SK-N-SH treated with all-trans-retinoic acid at 6 μM for 48 hours (cell line): ENCODE measurements at regions not wholly inside any gene's neighbourhood (a gene's known extent, or its start where the extent isn't known, plus 50 kb on each side); places are given as distances from the start of the nearest gene placed in this dataset.

Experiments used
- ATAC-seq: fragments of 200-7000 bp; cut with Tn5 transposase; 3 replicates; pipeline ENCODE4 v1.9.1; 2020; ENCODE audit warnings: mild to moderate bottlenecking, moderate library complexity
- ARNTL ChIP-seq: fragments of 450-650 bp; formaldehyde crosslinking; IDR thresholded peaks from 2 replicates; pipeline ENCODE4 v1.5.0; 2020; ENCODE audit warnings: low read depth, mild to moderate bottlenecking, moderate library complexity, borderline replicate concordance
- BACH2 ChIP-seq: fragments of 250-450 bp; sonication (Bioruptor Pico); IDR thresholded peaks from 2 replicates; pipeline ENCODE4 v1.9.0; 2021; ENCODE audit warnings: mild to moderate bottlenecking, borderline replicate concordance
- CREB5 ChIP-seq: fragments of 250-450 bp; sonication (Bioruptor Pico); IDR thresholded peaks from 2 replicates; pipeline ENCODE4 v1.5.1; 2020; ENCODE audit warnings: low read depth, mild to moderate bottlenecking, moderate library complexity
- CSDC2 ChIP-seq: fragments of 250-450 bp; sonication (Bioruptor Pico); IDR thresholded peaks from 2 replicates; pipeline ENCODE4 v1.5.0; 2020; ENCODE audit warnings: mild to moderate bottlenecking, moderate library complexity
- ESRRG ChIP-seq: fragments of 250-450 bp; sonication (Bioruptor Pico); IDR thresholded peaks from 2 replicates; pipeline ENCODE4 v1.6.1; 2021; ENCODE audit warnings: mild to moderate bottlenecking
- ISL1 ChIP-seq: fragments of 250-450 bp; sonication (Bioruptor Pico); IDR thresholded peaks from 2 replicates; pipeline ENCODE4 v2.1.2; 2022; ENCODE audit warnings: mild to moderate bottlenecking, moderate library complexity
- OSR1 ChIP-seq: fragments of 250-450 bp; sonication (Bioruptor Pico); IDR thresholded peaks from 2 replicates; pipeline ENCODE4 v1.8.0; 2022; ENCODE audit warnings: moderate library complexity, mild to moderate bottlenecking, inconsistent platforms
- PATZ1 ChIP-seq: fragments of 250-450 bp; sonication (Bioruptor Pico); IDR thresholded peaks from 2 replicates; pipeline ENCODE4 v1.8.0; 2020; ENCODE audit warnings: mild to moderate bottlenecking, moderate library complexity, borderline replicate concordance
- POU6F1 ChIP-seq: fragments of 250-450 bp; sonication (Bioruptor Pico); IDR thresholded peaks from 2 replicates; pipeline ENCODE4 v1.8.0; 2021; ENCODE audit warnings: low read depth, mild to moderate bottlenecking, moderate library complexity, borderline replicate concordance
- PPARA ChIP-seq: fragments of 250-450 bp; sonication (Bioruptor Pico); IDR thresholded peaks from 2 replicates; pipeline ENCODE4 v1.5.0; 2020; ENCODE audit warnings: mild to moderate bottlenecking, borderline replicate concordance
- RARB ChIP-seq: fragments of 250-450 bp; sonication (Bioruptor Pico); IDR thresholded peaks from 2 replicates; pipeline ENCODE4 v1.8.0; 2021; ENCODE audit warnings: mild to moderate bottlenecking, moderate library complexity
- SNAI2 ChIP-seq: fragments of 250-450 bp; sonication (Bioruptor Pico); IDR thresholded peaks from 2 replicates; pipeline ENCODE4 v1.5.0; 2020; ENCODE audit warnings: mild to moderate bottlenecking, moderate library complexity
- TCF4 ChIP-seq: fragments of 250-450 bp; sonication (Bioruptor Pico); IDR thresholded peaks from 2 replicates; pipeline ENCODE4 v1.8.0; 2021; ENCODE audit warnings: mild to moderate bottlenecking, moderate library complexity, borderline replicate concordance
- TOX ChIP-seq: fragments of 250-450 bp; sonication (Bioruptor Pico); IDR thresholded peaks from 2 replicates; pipeline ENCODE4 v1.8.0; 2021; ENCODE audit warnings: mild to moderate bottlenecking, moderate library complexity, borderline replicate concordance
- ZC3H10 ChIP-seq: fragments of 250-450 bp; sonication (Bioruptor Pico); IDR thresholded peaks from 2 replicates; pipeline ENCODE4 v1.5.1; 2021; ENCODE audit warnings: mild to moderate bottlenecking, moderate library complexity
- ZFP3 ChIP-seq: fragments of 250-450 bp; sonication (Bioruptor Pico); IDR thresholded peaks from 2 replicates; pipeline ENCODE4 v1.5.0; 2020; ENCODE audit warnings: mild to moderate bottlenecking, moderate library complexity
- ZFP30 ChIP-seq: fragments of 450-650 bp; formaldehyde crosslinking; IDR thresholded peaks from 2 replicates; pipeline ENCODE4 v1.5.0; 2022; ENCODE audit warnings: mild to moderate bottlenecking, moderate library complexity
- ZNF565 ChIP-seq: fragments of 450-650 bp; formaldehyde crosslinking; conservative IDR thresholded peaks from 2 replicates; pipeline ENCODE4 v1.5.0; 2020; ENCODE audit warnings: low read depth, mild to moderate bottlenecking, moderate library complexity
- ZNF8 ChIP-seq: fragments of 450-650 bp; formaldehyde crosslinking; IDR thresholded peaks from 2 replicates; pipeline ENCODE4 v1.5.0; 2020; ENCODE audit warnings: mild to moderate bottlenecking, moderate library complexity
- TF ChIP-seq, protein P1 (sequence below): fragments of 250-450 bp; sonication (Bioruptor Pico); IDR thresholded peaks from 2 replicates; pipeline ENCODE4 v1.5.1; 2021; ENCODE audit warnings: mild to moderate bottlenecking, moderate library complexity
- TF ChIP-seq, protein P2 (sequence below): fragments of 250-450 bp; sonication (Bioruptor Pico); IDR thresholded peaks from 2 replicates; pipeline ENCODE4 v1.5.0; 2020; ENCODE audit warnings: mild to moderate bottlenecking, moderate library complexity

DNA sequence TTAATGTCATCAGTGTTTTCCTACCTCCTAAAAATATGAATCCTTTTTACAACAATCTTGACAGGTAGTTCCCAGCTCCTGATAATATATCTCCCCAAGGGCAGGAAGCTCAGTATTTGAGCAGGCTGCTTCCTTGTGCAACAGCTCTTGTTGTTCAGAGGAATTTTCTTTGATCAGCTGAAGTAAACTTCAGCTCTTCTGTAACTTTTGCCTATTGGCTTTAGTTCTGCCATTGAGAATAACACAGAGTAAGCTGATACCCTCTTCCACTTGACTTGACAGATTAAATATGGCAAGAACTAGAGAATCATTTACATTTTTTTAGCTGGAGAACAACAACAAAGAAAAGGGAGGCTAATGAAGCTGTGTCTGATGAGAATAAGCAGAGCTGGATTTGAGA lies 75.2 kb downstream of the LUZP4 start:
- TF ChIP-seq ESRRG (CRISPR knock-in tag) (no peak), ZFP30 (no peak), TCF4 (CRISPR knock-in tag) (no peak), ISL1 (CRISPR knock-in tag) (no peak), POU6F1 (no peak), CREB5 (CRISPR knock-in tag) (no peak), ZC3H10 (no peak), RARB (CRISPR knock-in tag) (no peak), PPARA (no peak)
- TF ChIP-seq, all 23 proteins: peak for 0
- ATAC-seq = no peak; the same call in 2 of the 3 replicates

- ATAC-seq = no peak
- TF ChIP-seq PATZ1 (CRISPR knock-in tag) = no peak
- TF ChIP-seq BACH2 (CRISPR knock-in tag) = no peak
- no peak for TF ChIP-seq CSDC2 (CRISPR knock-in tag)
- no peak for TF ChIP-seq PPARA
- no peak for TF ChIP-seq ARNTL (CRISPR knock-in tag)
- TF ChIP-seq, protein P1, sequence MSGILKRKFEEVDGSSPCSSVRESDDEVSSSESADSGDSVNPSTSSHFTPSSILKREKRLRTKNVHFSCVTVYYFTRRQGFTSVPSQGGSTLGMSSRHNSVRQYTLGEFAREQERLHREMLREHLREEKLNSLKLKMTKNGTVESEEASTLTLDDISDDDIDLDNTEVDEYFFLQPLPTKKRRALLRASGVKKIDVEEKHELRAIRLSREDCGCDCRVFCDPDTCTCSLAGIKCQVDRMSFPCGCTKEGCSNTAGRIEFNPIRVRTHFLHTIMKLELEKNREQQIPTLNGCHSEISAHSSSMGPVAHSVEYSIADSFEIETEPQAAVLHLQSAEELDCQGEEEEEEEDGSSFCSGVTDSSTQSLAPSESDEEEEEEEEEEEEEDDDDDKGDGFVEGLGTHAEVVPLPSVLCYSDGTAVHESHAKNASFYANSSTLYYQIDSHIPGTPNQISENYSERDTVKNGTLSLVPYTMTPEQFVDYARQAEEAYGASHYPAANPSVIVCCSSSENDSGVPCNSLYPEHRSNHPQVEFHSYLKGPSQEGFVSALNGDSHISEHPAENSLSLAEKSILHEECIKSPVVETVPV (CRISPR knock-in tag) = no peak
- TF ChIP-seq POU6F1 = no peak
- TF ChIP-seq TOX (CRISPR knock-in tag) = no peak
- TF ChIP-seq ZFP30 = no peak
- TF ChIP-seq RARB (CRISPR knock-in tag) = no peak
- no peak for TF ChIP-seq ZFP3 (CRISPR knock-in tag)
- no peak for TF ChIP-seq ZNF8 (CRISPR knock-in tag)
- TF ChIP-seq, protein P2, sequence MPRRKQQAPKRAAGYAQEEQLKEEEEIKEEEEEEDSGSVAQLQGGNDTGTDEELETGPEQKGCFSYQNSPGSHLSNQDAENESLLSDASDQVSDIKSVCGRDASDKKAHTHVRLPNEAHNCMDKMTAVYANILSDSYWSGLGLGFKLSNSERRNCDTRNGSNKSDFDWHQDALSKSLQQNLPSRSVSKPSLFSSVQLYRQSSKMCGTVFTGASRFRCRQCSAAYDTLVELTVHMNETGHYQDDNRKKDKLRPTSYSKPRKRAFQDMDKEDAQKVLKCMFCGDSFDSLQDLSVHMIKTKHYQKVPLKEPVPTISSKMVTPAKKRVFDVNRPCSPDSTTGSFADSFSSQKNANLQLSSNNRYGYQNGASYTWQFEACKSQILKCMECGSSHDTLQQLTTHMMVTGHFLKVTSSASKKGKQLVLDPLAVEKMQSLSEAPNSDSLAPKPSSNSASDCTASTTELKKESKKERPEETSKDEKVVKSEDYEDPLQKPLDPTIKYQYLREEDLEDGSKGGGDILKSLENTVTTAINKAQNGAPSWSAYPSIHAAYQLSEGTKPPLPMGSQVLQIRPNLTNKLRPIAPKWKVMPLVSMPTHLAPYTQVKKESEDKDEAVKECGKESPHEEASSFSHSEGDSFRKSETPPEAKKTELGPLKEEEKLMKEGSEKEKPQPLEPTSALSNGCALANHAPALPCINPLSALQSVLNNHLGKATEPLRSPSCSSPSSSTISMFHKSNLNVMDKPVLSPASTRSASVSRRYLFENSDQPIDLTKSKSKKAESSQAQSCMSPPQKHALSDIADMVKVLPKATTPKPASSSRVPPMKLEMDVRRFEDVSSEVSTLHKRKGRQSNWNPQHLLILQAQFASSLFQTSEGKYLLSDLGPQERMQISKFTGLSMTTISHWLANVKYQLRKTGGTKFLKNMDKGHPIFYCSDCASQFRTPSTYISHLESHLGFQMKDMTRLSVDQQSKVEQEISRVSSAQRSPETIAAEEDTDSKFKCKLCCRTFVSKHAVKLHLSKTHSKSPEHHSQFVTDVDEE (CRISPR knock-in tag) = no peak
- no peak for TF ChIP-seq CREB5 (CRISPR knock-in tag)
- no peak for TF ChIP-seq ZNF565 (CRISPR knock-in tag)
- TF ChIP-seq TCF4 (CRISPR knock-in tag) = no peak
- no peak for TF ChIP-seq OSR1 (CRISPR knock-in tag)
- TF ChIP-seq SNAI2 (CRISPR knock-in tag) = no peak
- TF ChIP-seq, all 23 proteins: peak for 0
Measured at GRCh38 chrX:115366535-115366934, 77.0 kb downstream of the LUZP4 start.
